NT2/D1 (cell line): ENCODE measurements at regions not wholly inside any gene's neighbourhood (a gene's known extent, or its start where the extent isn't known, plus 50 kb on each side); places are given as distances from the start of the nearest gene placed in this dataset.

Experiments
- DNase-seq: peaks from one replicate; pipeline ENCODE4 v3.0.0-alpha.2; 2011; ENCODE audit warnings: low read depth, low spot score
- H3K27me3 ChIP-seq: 2 replicates; pipeline ENCODE4 v1.6.0; 2011; ENCODE audit warnings: mild to moderate bottlenecking; ENCODE audit not compliant: insufficient read length, insufficient read depth
- H3K36me3 ChIP-seq: 2 replicates; pipeline ENCODE4 v1.6.1; 2011; ENCODE audit warnings: mild to moderate bottlenecking, low read length, mixed read lengths; ENCODE audit not compliant: insufficient read depth, insufficient read length
- H3K4me1 ChIP-seq: 2 replicates; pipeline ENCODE4 v1.5.1; 2011; ENCODE audit not compliant: insufficient read depth, insufficient read length
- H3K4me3 ChIP-seq: 2 replicates; pipeline ENCODE4 v1.5.1; 2011; ENCODE audit warnings: low read depth; ENCODE audit not compliant: insufficient read length
- H3K9ac ChIP-seq: 2 replicates; pipeline ENCODE4 v1.6.0; 2011; ENCODE audit warnings: low read depth; ENCODE audit not compliant: insufficient read length
- H3K9me3 ChIP-seq: 2 replicates; pipeline ENCODE4 v1.5.1; 2011; ENCODE audit warnings: mild to moderate bottlenecking, low read length; ENCODE audit not compliant: insufficient read depth
- SUZ12 ChIP-seq: IDR thresholded peaks from 2 replicates; pipeline ENCODE4 v1.6.1; 2011; ENCODE audit not compliant: insufficient read length, insufficient read depth; ENCODE audit errors: extremely low read depth
- YY1 ChIP-seq: IDR thresholded peaks from 2 replicates; pipeline ENCODE4 v1.6.1; 2011; ENCODE audit not compliant: insufficient read length, insufficient read depth
- ZNF274 ChIP-seq: IDR thresholded peaks from 2 replicates; pipeline ENCODE4 v1.6.1; 2011; ENCODE audit warnings: mild to moderate bottlenecking, low read depth, low read length

DNA sequence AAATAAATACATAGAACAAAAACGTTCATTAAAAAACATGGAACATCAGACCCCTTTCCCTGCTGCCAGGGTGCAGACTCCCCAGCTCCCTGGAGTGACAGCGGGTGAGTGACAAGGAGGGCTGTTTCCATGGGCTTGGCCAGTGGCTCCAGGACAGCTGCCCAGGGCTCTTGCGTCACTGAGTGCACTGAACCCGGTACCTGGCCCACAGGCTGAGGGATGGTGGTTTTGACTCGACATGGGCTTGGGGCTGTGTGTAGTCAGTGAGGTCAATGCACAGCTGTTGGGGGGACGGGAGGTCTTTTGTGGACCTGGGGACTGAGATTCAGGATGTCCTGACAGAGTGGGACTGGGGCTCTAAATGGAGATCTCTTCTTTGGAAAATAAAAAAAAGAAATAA lies 142.1 kb upstream of the B3GAT1 start:
- H3K4me3 ChIP-seq = no peak overlapping the region
- H3K4me1 ChIP-seq = no peaks in the 10 kb centered on the region
- DNase-seq = no peak

GRCh38 chr11:134552749-134553148 lies 140.7 kb upstream of the B3GAT1 start:
- no peak for DNase-seq
- no peaks in the 10 kb centered on the region for H3K9me3 ChIP-seq
- H3K9ac ChIP-seq = no peak overlapping the region
- H3K4me1 ChIP-seq = no peaks in the 10 kb centered on the region
- TF ChIP-seq SUZ12 (no peak), YY1 (no peak), ZNF274 (no peak)
- H3K27me3 ChIP-seq = no peaks in the 10 kb centered on the region
- H3K4me3 ChIP-seq = no peak overlapping the region
- H3K36me3 ChIP-seq = no peaks in the 10 kb centered on the region

More for the DNA sequence above, 142.1 kb upstream of the B3GAT1 start:
- Histone ChIP-seq H3K9me3 (no peaks in the 10 kb centered on the region), H3K9ac (no peak overlapping the region), H3K27me3 (no peaks in the 10 kb centered on the region), H3K36me3 (no peaks in the 10 kb centered on the region)
- TF ChIP-seq YY1 = no peak
- TF ChIP-seq ZNF274 = no peak
- no peak for TF ChIP-seq SUZ12

- no peak for DNase-seq
- Histone ChIP-seq H3K9ac (no peak overlapping the region), H3K9me3 (peaks cover 5% of the 10 kb centered on the region; the same call in 1 of the 2 replicates), H3K4me3 (no peak overlapping the region), H3K4me1 (peaks cover 12% of the 10 kb centered on the region), H3K36me3 (no peaks in the 10 kb centered on the region), H3K27me3 (no peaks in the 10 kb centered on the region)
- TF ChIP-seq SUZ12 = no peak
- TF ChIP-seq YY1 = no peak
- TF ChIP-seq ZNF274 = no peak
Observed at GRCh38 chr11:134545521-134545920, 133.5 kb upstream of the B3GAT1 start.

DNA sequence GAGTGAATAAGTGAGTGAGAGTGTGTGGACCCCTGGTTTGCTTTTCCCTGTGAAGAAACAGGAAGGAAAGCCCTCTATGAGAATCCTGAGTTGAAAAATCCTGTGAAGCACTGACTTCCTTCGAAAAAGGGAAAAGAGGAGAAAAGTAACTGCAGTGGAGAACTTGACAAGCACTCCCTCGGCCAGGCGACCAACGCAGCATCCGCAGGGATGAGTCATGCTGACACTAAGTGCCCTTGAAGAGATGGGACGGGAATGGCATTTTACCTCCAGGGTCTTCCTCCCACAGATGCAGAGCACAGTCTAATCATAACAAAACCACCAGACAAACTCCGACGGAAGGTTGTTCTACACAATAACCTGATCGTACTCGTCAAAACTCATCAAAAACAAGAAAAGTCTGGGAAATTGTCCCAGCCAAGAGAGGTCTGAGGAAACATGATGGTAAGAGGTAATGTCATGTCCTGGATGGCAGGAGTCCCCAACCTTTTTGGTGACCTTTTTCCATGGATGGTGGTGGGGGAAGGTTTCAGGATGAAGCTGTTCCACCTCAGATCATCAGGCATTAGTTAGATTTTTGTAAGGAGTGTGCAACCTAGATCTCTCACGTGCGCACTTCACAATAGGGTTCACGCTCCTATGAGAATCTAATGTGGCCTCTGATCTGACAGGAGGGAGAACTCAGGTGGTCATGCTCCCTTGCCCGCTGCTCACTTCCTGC lies 132.2 kb upstream of the B3GAT1 start:
- Histone ChIP-seq H3K9ac (no peak overlapping the region), H3K4me3 (no peak overlapping the region), H3K36me3 (no peaks in the 10 kb centered on the region), H3K27me3 (no peaks in the 10 kb centered on the region), H3K4me1 (peaks cover 12% of the 10 kb centered on the region), H3K9me3 (peaks cover 5% of the 10 kb centered on the region; the same call in 1 of the 2 replicates)
- no peak for TF ChIP-seq YY1
- no peak for TF ChIP-seq SUZ12
- TF ChIP-seq ZNF274 = no peak
- DNase-seq = peak; percentile 27

DNA sequence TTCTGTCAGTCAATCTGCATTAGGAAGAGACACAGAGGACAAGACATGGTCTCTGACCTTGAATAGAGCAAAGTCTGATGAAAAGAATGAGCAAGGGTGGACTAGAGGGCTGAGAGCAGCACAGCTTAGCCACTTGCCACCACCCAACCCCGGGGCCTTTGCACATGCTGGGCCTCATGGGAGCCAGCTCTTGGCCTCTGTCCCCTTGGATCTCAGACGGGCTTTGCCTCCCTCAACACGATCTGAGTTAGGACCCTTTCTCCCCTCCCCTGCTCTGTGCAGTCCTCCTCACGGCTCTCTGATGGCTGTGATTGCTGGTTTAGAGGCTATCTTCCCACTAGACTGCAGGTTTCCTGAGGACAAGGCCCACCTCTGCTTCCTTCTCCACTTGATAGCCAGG lies 131.6 kb upstream of the B3GAT1 start:
- no peak for DNase-seq

DNA sequence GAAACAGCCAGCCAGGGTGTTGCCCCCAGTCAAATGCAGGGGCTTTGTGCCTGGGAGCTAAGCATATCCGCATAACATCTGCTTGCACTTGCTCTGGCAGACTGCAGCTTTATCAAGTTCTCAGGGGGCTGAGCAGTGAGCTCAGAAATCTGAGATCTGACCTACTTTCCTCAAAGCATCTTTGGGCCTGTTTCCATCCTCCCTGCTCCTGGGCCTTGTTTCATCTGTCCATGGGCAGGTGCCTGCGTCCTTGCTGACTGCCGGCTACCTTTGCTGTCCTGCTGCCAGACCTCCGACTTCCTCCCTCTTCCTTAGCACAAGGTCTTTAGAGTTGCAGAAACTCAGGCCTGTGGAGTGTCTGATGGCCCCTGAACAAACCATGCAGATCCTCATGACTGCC lies 131.2 kb upstream of the B3GAT1 start:
- H3K9ac ChIP-seq = no peak overlapping the region
- H3K36me3 ChIP-seq = no peaks in the 10 kb centered on the region
- H3K4me1 ChIP-seq = peaks cover 12% of the 10 kb centered on the region
- H3K9me3 ChIP-seq = peaks cover 5% of the 10 kb centered on the region; the same call in 1 of the 2 replicates
- no peaks in the 10 kb centered on the region for H3K27me3 ChIP-seq
- DNase-seq = no peak
- TF ChIP-seq ZNF274 = no peak
- no peak for TF ChIP-seq YY1
- TF ChIP-seq SUZ12 = no peak
- H3K4me3 ChIP-seq = no peak overlapping the region

More for the DNA sequence above, 131.6 kb upstream of the B3GAT1 start:
- no peak for TF ChIP-seq ZNF274
- TF ChIP-seq YY1 = no peak
- no peak for TF ChIP-seq SUZ12
- Histone ChIP-seq H3K36me3 (no peaks in the 10 kb centered on the region), H3K4me3 (no peak overlapping the region), H3K4me1 (peaks cover 12% of the 10 kb centered on the region), H3K9me3 (peaks cover 5% of the 10 kb centered on the region; the same call in 1 of the 2 replicates), H3K9ac (no peak overlapping the region), H3K27me3 (no peaks in the 10 kb centered on the region)

DNA sequence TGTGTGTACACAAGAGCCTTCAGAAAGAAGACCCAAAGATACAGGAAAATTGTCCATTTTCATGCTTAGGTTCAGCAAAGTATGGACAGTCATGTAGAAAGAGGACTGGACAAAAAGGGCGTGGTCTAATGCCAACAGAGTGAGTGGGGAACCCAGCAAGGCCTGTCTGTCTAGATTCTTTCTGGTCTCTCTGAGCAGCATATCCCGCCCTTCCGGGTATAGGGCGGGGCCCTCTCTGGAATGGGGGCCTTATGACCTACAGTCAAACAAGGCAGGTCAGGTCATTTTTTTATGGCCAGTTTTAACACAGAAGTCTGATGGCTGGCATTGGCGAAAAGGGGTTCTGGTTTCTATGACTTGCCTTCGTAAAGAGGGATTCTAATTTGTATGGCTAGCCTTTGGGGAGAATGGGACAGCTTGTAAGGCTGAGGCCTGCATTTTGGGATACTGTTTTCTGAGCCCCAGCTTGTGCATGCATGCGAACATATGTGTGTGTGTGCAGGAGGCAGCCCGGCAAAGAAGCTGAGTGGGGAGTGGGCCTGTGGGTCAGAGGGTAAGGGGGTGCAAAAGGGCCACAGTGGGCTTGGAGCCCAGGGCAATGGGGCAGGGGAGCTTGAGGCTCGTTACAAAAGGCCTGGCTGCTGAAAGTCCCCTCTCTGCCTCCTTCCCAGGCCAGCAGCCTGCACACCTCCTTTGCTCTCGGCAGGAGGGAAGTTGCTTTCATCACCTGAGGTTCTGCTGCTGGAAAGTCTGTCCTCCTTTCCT lies 130.5 kb upstream of the B3GAT1 start:
- DNase-seq = no peak
- Histone ChIP-seq H3K9me3 (peaks cover 5% of the 10 kb centered on the region; the same call in 1 of the 2 replicates), H3K4me1 (peaks cover 12% of the 10 kb centered on the region), H3K36me3 (no peaks in the 10 kb centered on the region), H3K9ac (peak overlapping the region; percentile 51), H3K27me3 (no peaks in the 10 kb centered on the region), H3K4me3 (no peak overlapping the region)
- TF ChIP-seq YY1 = no peak
- no peak for TF ChIP-seq SUZ12
- TF ChIP-seq ZNF274 = no peak
